Stimulated activated CD8-positive, alpha-beta memory T cell treated with anti-CD3 and anti-CD28 coated beads, Interleukin-7, amount 100 ng/mL, for 48 hours (primary cell): ENCODE measurements at regions not wholly inside any gene's neighbourhood (a gene's known extent, or its start where the extent isn't known, plus 50 kb on each side); places are given as distances from the start of the nearest gene placed in this dataset.
"Not testable (repeated sequence)": the region's sequence is repeated elsewhere in the genome, so short reads cannot be mapped to it uniquely, and the experiment has no call there.

Experiments
- DNase-seq, 2 donors: peaks; one replicate each; pipeline ENCODE4 v3.0.0-alpha.2; 2020; ENCODE audit warnings: low read depth in 1 of 2; ENCODE audit errors: extremely low read depth in 1 of 2

- DNase-seq = no peak
Measured at GRCh38 chr7:37545619-37546534, 97.2 kb upstream of the ELMO1 start.

- no peak for DNase-seq
Measured at GRCh38 chr7:37546677-37547076, 98.0 kb upstream of the ELMO1 start.

DNA sequence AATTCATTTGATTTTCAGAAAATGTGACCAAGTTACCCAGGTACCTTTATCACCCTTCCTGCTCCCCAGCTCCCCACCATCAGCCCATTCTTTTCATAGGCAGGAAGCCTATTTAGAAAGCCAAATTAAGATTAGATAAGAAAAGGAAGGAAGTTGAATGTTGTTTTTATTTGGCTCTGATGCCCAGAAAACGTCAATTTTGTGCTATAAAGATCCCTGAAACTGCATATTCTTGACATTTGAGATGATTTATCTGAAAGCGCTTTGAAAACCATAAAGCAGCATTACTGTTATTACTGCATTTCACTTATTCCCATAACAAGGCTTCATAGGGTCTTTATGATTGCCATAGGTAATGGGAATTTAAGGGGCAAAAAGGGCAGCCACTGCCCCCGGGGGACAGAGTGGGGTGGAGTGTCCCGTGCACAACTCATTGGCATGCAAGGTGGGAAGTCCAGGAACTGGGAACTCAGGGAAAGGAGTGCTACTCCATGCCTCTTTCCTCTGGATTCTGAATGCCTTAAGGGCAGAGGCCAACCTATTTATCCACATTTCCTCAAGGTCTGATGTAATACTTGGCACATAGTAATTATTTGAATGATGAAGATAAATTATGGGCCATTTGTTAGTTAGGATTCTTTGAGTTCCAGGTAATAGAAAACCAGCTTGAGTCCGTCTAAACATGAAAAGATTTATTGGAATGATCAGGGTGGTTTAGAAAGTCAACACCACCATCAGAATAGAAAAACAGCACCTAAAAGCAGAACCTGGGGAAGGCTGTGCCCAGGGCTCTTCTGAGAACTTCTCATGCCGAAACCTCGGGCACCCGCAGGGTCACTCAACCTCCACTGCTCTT lies 100.6 kb upstream of the ELMO1 start:
- no peak for DNase-seq

DNA sequence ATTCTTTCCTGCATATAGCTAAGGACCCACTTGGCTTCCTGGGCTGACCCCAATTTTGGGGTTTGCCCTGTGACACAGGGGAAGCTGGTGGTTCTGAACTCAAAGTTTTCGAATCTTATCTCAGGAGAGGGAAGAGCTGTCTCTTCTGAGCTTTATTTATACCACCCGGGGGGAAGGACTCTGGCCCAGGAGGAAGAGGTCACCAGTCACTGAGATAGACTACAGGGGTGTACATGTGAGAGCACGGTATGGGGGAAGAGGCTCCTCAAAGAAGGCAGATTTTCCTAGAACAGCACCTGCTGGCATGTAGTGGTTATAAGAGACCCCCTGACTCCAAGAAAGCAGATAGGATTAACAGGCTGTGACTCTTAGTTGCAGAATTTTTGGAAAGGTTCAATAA lies 101.8 kb upstream of the ELMO1 start:
- DNase-seq = no peak

GRCh38 chr7:37550872-37551271 lies 102.2 kb upstream of the ELMO1 start:
- DNase-seq = no peak

DNA sequence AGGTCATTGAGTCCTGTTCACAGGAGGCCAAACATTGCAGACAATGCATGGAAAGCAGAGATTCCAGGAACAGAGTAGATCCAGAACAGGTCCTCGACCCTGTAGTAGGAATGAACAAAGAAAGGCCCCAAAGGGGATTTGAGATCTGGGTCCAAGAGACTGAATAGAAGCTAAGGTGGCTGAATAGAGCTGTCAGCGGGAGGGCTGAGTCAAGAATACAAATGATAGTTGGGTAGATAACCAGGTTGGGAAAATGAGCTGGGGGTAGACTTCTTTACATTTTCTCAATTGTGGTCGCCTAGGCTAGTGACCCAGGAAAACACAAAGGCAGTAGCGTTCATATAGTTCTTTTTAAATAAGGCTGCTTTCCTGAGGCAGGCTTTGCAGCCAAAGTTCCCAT lies 103.4 kb upstream of the ELMO1 start:
- no peak for DNase-seq

DNA sequence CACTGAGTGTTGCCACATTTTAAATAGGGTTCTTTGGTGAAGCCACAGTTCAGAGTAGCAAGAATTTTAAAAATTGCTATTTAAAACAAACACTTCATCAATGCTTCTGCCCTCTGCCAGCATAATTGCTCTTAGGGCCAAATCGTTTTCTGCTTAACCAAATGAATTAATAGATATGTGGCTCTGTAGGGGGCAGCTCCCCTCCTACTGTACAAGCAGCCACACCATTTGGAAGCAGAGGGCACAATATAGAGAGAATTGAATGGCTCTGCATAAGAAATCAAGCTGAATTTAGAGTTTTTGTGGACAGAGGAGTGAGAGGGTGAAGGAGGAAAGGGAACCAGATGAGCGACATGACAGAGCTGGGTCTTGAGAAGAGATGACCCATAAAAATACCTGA lies 103.8 kb upstream of the ELMO1 start:
- not testable (repeated sequence) for DNase-seq

DNA sequence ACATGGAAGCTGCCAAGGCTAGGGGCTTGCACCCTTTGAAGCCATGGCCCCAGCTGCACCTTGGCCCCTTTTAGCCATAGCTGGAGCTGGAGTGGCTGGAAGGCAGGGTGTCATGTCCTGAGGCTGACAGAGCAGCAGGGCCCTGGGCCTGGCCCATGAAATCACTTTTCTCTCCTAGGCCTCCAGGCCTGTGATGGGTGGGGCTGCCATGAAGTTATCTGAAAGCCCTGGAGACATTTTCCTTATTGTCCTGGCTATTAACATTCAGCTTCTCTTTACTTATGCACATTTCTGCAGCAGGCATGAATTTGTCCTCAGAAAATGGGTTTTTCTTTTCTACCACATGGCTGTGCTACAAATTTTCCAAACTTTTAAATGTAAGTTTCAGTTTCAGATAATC lies 106.9 kb upstream of the ELMO1 start:
- DNase-seq = no peak

GRCh38 chr7:37557571-37558209 lies 109.0 kb upstream of the ELMO1 start:
- DNase-seq = no peak

DNA sequence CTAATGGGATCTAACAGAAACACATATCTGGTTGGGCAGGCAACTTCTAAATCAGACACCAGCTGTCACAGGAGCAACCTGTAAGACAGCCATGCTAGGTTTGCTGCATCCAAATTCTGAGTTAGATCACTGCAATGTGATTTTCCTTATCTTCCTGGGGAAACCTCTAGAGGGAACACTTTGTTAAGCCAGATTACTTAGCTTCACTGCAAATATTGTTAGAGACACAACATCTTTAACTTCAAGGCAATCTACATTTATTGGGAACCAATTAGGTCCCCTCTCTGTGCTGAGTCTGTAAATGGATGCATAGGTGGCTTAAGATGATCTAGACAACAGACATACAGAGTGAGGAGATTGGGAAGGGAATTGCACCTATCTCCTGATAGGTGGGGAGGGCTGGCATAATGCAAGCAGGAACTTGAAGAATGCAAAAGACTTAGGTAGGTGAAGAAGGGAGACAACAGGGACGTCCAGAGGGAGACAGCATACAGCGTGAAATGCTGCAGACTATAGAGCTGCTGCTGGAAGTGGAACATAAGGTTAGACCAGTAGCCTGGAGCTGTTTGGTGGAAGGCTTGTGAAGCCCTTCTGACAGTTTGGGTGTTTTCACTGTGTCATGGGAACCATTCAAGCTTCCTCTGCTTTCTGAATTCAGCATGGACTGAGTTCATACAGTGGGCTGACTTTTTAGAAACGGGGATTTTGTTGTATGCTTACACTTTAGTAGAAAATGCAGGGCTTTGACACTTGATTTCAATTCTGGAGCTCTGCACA lies 109.8 kb upstream of the ELMO1 start:
- DNase-seq = no peak

GRCh38 chr7:37570145-37570544 lies 113.4 kb upstream of the GPR141 start:
- DNase-seq = no peak

- DNase-seq = no peak
Measured at GRCh38 chr7:37571806-37572205, 111.8 kb upstream of the GPR141 start.

- no peak for DNase-seq
Measured at GRCh38 chr7:37577412-37577811, 106.2 kb upstream of the GPR141 start.

DNA sequence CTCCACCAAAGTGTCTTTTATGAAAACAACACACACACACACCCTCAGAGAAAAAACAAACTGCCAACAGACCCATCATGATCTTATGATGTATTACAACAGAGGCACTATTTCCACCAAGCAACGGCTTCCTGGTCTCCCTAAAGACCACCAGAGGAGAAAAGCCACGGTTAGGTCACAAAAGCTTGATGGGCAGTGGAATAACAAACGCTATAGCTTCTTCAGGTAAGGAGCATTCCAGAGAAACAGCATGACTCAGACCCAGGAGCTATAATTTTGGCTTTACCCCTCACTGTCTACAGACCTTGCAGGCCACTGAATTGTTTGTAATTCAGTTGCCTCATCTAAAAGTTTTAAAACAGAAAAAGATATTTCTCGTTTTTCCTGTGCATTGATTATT lies 105.7 kb upstream of the GPR141 start:
- DNase-seq = no peak

GRCh38 chr7:37578350-37578749 lies 105.2 kb upstream of the GPR141 start:
- no peak for DNase-seq

GRCh38 chr7:37580376-37580775 lies 103.2 kb upstream of the GPR141 start:
- no peak for DNase-seq

GRCh38 chr7:37584651-37585463 lies 98.7 kb upstream of the GPR141 start:
- DNase-seq = not testable (repeated sequence)

DNA sequence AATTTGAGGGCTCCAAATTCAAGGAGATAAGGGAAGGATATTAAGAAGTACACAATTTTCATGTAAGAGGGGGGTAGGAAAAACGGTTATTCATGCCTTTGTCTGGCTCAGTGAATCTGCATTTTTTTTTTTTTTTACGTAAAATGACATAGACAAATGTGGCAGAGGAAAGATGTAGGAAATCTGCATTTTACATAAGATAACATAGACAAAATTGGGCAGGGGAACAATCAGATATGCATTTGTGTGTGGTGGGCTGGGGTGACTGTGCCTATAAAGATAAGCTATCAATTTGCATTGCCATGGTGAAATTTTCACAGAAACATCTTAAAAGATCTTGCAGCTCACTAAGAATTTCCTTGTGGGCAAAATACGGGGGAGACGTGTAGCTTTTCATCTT lies 92.7 kb upstream of the GPR141 start:
- no peak for DNase-seq

DNA sequence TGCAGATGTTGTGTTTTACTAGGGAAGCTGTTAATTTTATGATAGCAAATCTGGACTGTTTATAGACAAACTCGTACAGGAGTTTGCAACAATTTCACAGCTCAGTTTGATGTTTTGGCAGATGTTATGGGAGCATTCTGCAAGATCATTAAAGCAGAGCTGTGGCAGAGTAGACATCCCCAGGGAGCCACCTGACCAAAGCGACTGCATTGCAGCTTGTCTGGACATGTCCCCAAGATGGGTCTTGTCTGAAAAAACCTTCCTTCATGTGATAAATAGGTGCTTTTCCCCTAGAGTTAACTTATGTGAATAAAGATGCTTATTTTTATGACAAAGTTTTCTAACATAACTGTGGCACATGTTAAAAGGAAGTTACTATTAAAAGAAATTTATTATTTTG lies 91.2 kb upstream of the GPR141 start:
- no peak for DNase-seq

DNA sequence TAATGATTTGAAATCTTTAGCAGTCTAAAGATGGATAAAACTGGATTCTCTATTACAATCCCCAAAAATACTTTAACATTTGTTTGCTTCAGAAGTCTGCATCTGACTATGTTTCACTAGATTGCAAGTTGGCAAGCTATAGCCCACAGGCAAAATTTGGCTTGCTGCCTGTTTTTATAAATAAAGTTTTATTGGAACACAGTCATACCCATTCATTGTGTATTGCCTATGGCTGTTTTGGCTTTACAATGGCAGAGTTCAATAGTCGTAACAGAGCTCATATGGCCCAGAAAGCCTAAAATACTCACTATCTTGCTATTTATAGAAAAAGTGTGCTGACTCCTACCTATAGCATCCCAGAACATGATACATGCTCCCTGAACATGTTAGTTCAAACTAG lies 89.0 kb upstream of the GPR141 start:
- no peak for DNase-seq
